Esophagus squamous epithelium (tissue), 5 donors: ENCODE measurements at regions not wholly inside any gene's neighbourhood (a gene's known extent, or its start where the extent isn't known, plus 50 kb on each side); places are given as distances from the start of the nearest gene placed in this dataset.

Experiments
- DNase-seq: peaks from one replicate; lab custom pipeline; 2025; lab: John Stamatoyannopoulos, UW
- H3K27ac ChIP-seq, 4 donors: fragments of 200-600 bp; sonication (generic); one replicate each; pipeline ENCODE4 v1.5.1; 2016 to 2019; ENCODE audit warnings: mild to moderate bottlenecking in 1 of 4
- H3K27me3 ChIP-seq, 4 donors: fragments of 200-600 bp; sonication (generic); 1 replicate in 3 of 4; 2 replicates in 1 of 4; pipeline versions ENCODE4 v1.5.1 to v1.6.0; 2017 to 2021; ENCODE audit warnings: antibody characterized with exemption in 1 of 4
- H3K36me3 ChIP-seq, 3 donors: fragments of 200-600 bp; sonication (generic); one replicate each; pipeline ENCODE4 v1.5.1; 2016 to 2019
- H3K4me1 ChIP-seq, 3 donors: fragments of 200-600 bp; sonication (generic); one replicate each; pipeline ENCODE4 v1.5.1; 2017 to 2019
- H3K4me3 ChIP-seq, 4 donors: fragments of 200-600 bp; sonication (generic); 1 replicate in 3 of 4; 2 replicates in 1 of 4; pipeline ENCODE4 v1.5.1; 2016 to 2019; ENCODE audit warnings: mild to moderate bottlenecking in 2 of 4, moderate library complexity in 1 of 4
- H3K9me3 ChIP-seq, 3 donors: fragments of 200-600 bp; sonication (generic); one replicate each; pipeline ENCODE4 v1.5.1; 2016 to 2019
- POLR2A ChIP-seq, 4 donors: fragments of 450-650 bp; IDR thresholded peaks; one replicate each; pipeline ENCODE4 v1.6.1; 2017; ENCODE audit warnings: antibody characterized with exemption in 4 of 4, mild to moderate bottlenecking in 4 of 4, moderate library complexity in 3 of 4
- WGBS, 2 donors: methylation state at CpG; one replicate each; pipeline ENCODE4 v1.1.5; 2018; 5-methylcytosine and 5-hydroxymethylcytosine counted together
- intact Hi-C: fragments of 100-400 bp; cut with DNase I; formaldehyde crosslinking; loops from one replicate; pipeline ENCODE4 v1.15.0; 2022
- TF ChIP-seq, protein P1 (sequence below), 6 experiments: fragments of 450-650 bp in 4 of 6; fragments of 200-600 bp in 2 of 6; sonication (generic) in 2 of 6; IDR thresholded peaks; one replicate each; pipeline ENCODE4 v1.5.1; 2016 to 2019; ENCODE audit warnings: antibody characterized with exemption in 6 of 6, mild to moderate bottlenecking in 4 of 6, moderate library complexity in 4 of 6
- donor health status: DM: yes; HTN: yes; CAD: no.

DNA sequence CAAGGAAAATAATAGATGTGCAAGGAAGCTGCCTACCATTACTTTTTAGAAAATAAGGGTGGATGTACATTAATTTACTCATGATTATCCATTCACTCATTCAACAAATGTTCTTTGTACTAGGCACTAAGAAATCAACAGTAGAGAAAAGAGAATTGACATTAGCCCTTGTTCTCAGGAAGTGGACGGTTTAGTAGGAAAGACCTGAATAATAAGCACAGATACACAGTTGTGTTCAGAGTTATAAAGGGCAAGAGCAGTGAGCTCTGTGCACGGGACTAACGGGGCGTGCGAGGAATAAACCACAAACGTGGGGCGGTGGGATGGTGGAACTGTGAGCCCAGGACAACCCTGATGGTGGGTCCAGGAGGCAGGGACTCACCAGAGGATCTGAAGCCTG is 94.4 kb upstream of the MBOAT2 start:
- TF ChIP-seq, protein P1, sequence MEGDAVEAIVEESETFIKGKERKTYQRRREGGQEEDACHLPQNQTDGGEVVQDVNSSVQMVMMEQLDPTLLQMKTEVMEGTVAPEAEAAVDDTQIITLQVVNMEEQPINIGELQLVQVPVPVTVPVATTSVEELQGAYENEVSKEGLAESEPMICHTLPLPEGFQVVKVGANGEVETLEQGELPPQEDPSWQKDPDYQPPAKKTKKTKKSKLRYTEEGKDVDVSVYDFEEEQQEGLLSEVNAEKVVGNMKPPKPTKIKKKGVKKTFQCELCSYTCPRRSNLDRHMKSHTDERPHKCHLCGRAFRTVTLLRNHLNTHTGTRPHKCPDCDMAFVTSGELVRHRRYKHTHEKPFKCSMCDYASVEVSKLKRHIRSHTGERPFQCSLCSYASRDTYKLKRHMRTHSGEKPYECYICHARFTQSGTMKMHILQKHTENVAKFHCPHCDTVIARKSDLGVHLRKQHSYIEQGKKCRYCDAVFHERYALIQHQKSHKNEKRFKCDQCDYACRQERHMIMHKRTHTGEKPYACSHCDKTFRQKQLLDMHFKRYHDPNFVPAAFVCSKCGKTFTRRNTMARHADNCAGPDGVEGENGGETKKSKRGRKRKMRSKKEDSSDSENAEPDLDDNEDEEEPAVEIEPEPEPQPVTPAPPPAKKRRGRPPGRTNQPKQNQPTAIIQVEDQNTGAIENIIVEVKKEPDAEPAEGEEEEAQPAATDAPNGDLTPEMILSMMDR (IDR thresholded peaks at IDR 0.05) = no peak
- TF ChIP-seq POLR2A (IDR thresholded peaks at IDR 0.05) = no peak
- Histone ChIP-seq H3K27ac (no peak overlapping the region), H3K27me3 (no peaks in the 10 kb centered on the region), H3K9me3 (no peaks in the 10 kb centered on the region), H3K4me3 (no peak overlapping the region), H3K4me1 (peaks cover 5 to 28% (median 14%) of the 10 kb centered on the region in 3 donors), H3K36me3 (no peaks in the 10 kb centered on the region)
- DNase-seq = no peak
- intact Hi-C loops = no loop called here
- WGBS, 2 donors = 81 to 93% methylated on average over 7 of the region's 7 CpGs

DNA sequence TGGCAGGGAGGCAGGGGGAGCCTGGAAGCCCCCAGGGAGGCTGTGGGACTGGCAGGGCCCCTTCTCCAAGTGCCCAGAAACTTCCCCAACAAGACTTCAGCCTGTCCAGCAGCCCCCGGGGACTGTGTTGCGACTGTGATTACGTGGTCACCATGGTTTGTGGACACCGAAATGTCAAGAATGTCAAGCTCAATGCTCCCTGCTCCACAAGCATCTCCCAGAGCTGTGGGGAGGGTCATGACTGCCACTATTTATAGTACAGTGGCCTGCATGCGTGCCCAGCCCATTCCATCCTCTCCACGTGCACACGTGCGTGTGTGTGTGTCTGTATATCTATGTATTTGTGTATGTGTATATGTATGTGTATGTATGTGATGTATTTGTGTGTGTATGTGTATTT is 93.8 kb upstream of the MBOAT2 start:
- 69 to 93% methylated on average over 7 to 8 of the region's 8 CpGs for WGBS, 2 donors
- intact Hi-C loops = no loop called here
- DNase-seq = no peak
- Histone ChIP-seq H3K36me3 (no peaks in the 10 kb centered on the region), H3K27me3 (no peaks in the 10 kb centered on the region), H3K27ac (no peak overlapping the region), H3K9me3 (no peaks in the 10 kb centered on the region), H3K4me3 (no peak overlapping the region), H3K4me1 (peaks cover 5 to 22% (median 12%) of the 10 kb centered on the region in 3 donors)
- TF ChIP-seq POLR2A (IDR thresholded peaks at IDR 0.05) = no peak
- TF ChIP-seq, protein P1 (IDR thresholded peaks at IDR 0.05) = no peak

DNA sequence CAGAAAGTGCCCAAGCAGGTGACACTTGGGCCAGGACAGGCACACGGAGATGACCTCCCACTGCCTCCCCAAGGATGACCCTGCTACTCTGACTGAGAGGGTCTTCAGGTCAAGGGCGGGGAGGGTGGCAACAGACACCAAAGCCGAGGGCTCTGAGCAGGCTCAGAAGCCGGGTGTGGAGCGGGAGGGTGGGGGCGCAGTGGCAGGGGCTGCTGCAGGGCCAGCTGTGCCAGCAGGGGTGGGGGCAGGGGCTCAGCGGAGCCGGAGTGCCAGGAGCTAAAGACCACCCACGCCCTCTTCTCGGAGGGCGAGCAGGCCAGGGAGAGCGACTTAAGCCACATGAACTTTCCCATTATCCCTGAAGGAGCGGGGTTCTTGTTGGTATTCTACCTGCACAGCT is 93.3 kb upstream of the MBOAT2 start:
- intact Hi-C loops = no loop called here
- Histone ChIP-seq H3K9me3 (no peaks in the 10 kb centered on the region), H3K36me3 (no peaks in the 10 kb centered on the region), H3K27me3 (no peaks in the 10 kb centered on the region), H3K4me1 (peaks cover 5 to 18% (median 12%) of the 10 kb centered on the region in 3 donors), H3K27ac (no peak overlapping the region), H3K4me3 (no peak overlapping the region)
- no peak for DNase-seq
- 96 to 99% methylated on average over 5 to 7 of the region's 13 CpGs for WGBS, 2 donors
- TF ChIP-seq, protein P1 (IDR thresholded peaks at IDR 0.05) = no peak
- no peak for TF ChIP-seq POLR2A (IDR thresholded peaks at IDR 0.05)

DNA sequence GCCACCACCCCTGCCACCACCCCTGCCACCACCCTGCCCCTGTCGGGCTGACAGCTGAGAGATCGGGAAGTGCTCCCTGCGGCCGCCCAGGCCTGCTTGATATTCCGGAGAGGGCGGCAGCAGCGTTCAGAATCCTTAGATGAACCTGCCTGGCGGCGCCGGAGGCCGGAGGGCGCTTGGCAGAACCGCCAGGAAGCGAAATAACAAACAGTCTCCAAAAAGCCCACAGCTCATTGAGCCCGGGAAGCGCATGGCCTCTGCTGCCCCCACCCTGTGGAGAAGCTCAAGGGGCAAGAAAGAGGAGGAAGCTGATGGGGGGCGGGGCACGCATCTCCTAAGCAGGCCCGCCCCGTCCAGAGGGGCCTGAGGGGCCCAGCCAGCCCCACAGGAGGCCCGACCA is 92.2 kb upstream of the MBOAT2 start:
- Histone ChIP-seq H3K27me3 (no peaks in the 10 kb centered on the region), H3K9me3 (no peaks in the 10 kb centered on the region), H3K4me3 (peak overlapping the region in 2 of 4 donors; percentile 7 to 40), H3K4me1 (peaks cover 5 to 18% (median 12%) of the 10 kb centered on the region in 3 donors), H3K36me3 (no peaks in the 10 kb centered on the region), H3K27ac (peak overlapping the region; percentile 34 to 64 (median 48))
- WGBS, 2 donors = 0 to 25% methylated on average over 3 to 4 of the region's 21 CpGs
- DNase-seq = no peak
- intact Hi-C loops = no loop called here
- TF ChIP-seq POLR2A (IDR thresholded peaks at IDR 0.05) = no peak
- TF ChIP-seq, protein P1 (IDR thresholded peaks at IDR 0.05) = no peak

DNA sequence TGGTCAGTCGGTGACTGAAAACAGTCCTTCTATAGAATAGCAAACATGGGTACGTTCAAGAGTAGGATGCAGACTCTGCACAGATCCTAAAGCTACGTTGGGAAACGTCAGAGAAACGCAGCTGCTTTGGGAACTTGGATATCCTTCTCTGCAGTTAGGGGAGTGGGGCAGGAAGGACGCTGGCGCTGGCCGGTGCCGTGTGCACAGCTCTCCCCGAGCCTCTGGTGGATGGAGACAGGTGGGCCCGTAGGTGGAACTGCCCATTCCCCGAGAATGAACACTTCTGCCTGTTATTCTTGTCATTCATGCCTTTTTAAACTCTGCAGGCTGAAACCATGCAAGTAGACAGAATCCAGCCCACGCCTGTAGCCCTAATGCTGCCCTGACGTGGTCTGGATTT is 91.7 kb upstream of the MBOAT2 start:
- Histone ChIP-seq H3K9me3 (no peaks in the 10 kb centered on the region), H3K4me3 (peak overlapping the region in 1 of 4 donors; percentile 40), H3K36me3 (no peaks in the 10 kb centered on the region), H3K4me1 (peaks cover 5 to 18% (median 12%) of the 10 kb centered on the region in 3 donors), H3K27me3 (no peaks in the 10 kb centered on the region), H3K27ac (peak overlapping the region in 3 of 4 donors; percentile 34 to 64 (median 60))
- no peak for DNase-seq
- 70 to 81% methylated on average over 7 to 14 of the region's 14 CpGs for WGBS, 2 donors
- intact Hi-C loops = no loop called here
- no peak for TF ChIP-seq POLR2A (IDR thresholded peaks at IDR 0.05)
- TF ChIP-seq, protein P1 (IDR thresholded peaks at IDR 0.05) = no peak
